ENCODE measurements at regions not wholly inside any gene's neighbourhood (a gene's known extent, or its start where the extent isn't known, plus 50 kb on each side); places are given as distances from the start of the nearest gene placed in this dataset.
A peak's percentile ranks its signal among the peaks of the same experiment; 100 is the strongest.

DNA sequence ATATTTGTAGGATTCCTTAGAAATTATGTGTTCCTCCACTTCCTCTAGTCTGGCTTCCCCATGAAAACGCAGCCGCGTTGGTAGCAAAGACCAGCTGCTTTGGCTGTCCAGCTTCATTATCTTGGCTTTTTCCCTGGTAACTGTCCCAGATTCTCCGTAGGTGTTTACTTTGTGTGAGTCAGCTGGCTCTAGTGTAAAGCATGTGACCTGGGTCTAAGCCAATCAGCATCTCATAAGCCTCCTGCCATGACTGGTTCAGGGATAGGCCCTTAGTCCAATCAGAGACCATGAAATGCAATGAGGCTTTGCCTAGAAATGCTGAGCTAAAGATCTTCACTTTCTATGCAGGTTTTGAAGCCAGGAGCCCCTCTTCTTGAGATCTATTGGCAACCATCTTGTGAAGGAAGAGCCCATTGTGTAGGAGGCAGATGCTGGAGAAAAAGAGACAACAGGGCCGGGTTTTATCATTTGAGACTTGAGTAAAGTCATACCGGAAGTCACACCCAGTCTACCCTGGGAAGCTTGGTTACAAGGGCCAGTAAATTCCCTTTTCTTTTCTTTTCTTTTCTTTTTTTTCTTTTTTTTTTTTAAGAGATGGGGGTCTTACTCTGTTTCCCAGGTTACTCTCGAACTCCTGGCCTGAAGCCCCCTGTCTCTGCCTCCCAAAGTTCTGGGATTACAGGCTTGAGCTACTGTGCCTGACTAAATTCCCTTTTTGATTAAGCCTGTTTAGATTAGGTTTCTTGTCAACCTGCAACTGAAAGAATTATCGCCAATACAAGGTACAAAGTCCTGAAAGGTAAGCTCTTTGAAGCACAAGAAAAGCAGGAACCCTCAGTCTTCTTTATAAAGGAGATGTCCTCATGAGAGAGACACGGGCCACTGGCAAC is 256.5 kb upstream of the RREB1 start (continued):
- TF ChIP-seq ETV5 (CRISPR knock-in tag; IDR thresholded peaks at IDR 0.05; ENCODE audit: low read depth) (peak; percentile 59), ELF2 (CRISPR knock-in tag; IDR thresholded peaks at IDR 0.05) (no peak; the same call in 1 of the 2 replicates), RFX5 (IDR thresholded peaks at IDR 0.05; ENCODE audit: low read depth, low read length) (no peak), RAD51 (IDR thresholded peaks at IDR 0.05; ENCODE audit: borderline replicate concordance, low read depth) (peak; percentile 96), NFXL1 (CRISPR knock-in tag; IDR thresholded peaks at IDR 0.05) (no peak), MEF2A (IDR thresholded peaks at IDR 0.05; ENCODE audit: control insufficient read depth, low read depth, low read length) (no peak), ZNF561 (CRISPR knock-in tag; conservative IDR thresholded peaks at IDR 0.05) (no peak; the same call in 1 of the 2 replicates), ZNF431 (CRISPR knock-in tag; IDR thresholded peaks at IDR 0.05) (no peak), OTX1 (CRISPR knock-in tag; IDR thresholded peaks at IDR 0.05) (no peak), ZNF644 (tag; IDR thresholded peaks at IDR 0.05; ENCODE audit: low read depth) (no peak), RFX7 (CRISPR knock-in tag; IDR thresholded peaks at IDR 0.05) (no peak), XRCC3 (IDR thresholded peaks at IDR 0.05) (no peak), CHCHD3 (CRISPR knock-in tag; IDR thresholded peaks at IDR 0.05) (no peak)
- TF ChIP-seq, protein P1, sequence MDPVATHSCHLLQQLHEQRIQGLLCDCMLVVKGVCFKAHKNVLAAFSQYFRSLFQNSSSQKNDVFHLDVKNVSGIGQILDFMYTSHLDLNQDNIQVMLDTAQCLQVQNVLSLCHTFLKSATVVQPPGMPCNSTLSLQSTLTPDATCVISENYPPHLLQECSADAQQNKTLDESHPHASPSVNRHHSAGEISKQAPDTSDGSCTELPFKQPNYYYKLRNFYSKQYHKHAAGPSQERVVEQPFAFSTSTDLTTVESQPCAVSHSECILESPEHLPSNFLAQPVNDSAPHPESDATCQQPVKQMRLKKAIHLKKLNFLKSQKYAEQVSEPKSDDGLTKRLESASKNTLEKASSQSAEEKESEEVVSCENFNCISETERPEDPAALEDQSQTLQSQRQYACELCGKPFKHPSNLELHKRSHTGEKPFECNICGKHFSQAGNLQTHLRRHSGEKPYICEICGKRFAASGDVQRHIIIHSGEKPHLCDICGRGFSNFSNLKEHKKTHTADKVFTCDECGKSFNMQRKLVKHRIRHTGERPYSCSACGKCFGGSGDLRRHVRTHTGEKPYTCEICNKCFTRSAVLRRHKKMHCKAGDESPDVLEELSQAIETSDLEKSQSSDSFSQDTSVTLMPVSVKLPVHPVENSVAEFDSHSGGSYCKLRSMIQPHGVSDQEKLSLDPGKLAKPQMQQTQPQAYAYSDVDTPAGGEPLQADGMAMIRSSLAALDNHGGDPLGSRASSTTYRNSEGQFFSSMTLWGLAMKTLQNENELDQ (CRISPR knock-in tag; IDR thresholded peaks at IDR 0.05; ENCODE audit: borderline replicate concordance), result no peak
- TF ChIP-seq, protein P2, sequence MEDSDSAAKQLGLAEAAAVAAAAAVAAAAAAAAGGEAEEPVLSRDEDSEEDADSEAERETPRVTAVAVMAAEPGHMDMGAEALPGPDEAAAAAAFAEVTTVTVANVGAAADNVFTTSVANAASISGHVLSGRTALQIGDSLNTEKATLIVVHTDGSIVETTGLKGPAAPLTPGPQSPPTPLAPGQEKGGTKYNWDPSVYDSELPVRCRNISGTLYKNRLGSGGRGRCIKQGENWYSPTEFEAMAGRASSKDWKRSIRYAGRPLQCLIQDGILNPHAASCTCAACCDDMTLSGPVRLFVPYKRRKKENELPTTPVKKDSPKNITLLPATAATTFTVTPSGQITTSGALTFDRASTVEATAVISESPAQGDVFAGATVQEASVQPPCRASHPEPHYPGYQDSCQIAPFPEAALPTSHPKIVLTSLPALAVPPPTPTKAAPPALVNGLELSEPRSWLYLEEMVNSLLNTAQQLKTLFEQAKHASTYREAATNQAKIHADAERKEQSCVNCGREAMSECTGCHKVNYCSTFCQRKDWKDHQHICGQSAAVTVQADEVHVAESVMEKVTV (CRISPR knock-in tag; IDR thresholded peaks at IDR 0.05), result no peak
- TF ChIP-seq, protein P3, sequence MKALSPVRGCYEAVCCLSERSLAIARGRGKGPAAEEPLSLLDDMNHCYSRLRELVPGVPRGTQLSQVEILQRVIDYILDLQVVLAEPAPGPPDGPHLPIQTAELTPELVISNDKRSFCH (CRISPR knock-in tag; IDR thresholded peaks at IDR 0.05), result no peak
- TF ChIP-seq, protein P3 (tag; IDR thresholded peaks at IDR 0.05), result no peak
- TF ChIP-seq, protein P4, sequence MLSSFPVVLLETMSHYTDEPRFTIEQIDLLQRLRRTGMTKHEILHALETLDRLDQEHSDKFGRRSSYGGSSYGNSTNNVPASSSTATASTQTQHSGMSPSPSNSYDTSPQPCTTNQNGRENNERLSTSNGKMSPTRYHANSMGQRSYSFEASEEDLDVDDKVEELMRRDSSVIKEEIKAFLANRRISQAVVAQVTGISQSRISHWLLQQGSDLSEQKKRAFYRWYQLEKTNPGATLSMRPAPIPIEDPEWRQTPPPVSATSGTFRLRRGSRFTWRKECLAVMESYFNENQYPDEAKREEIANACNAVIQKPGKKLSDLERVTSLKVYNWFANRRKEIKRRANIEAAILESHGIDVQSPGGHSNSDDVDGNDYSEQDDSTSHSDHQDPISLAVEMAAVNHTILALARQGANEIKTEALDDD (IDR thresholded peaks at IDR 0.05), result no peak
- TF ChIP-seq, protein P5, sequence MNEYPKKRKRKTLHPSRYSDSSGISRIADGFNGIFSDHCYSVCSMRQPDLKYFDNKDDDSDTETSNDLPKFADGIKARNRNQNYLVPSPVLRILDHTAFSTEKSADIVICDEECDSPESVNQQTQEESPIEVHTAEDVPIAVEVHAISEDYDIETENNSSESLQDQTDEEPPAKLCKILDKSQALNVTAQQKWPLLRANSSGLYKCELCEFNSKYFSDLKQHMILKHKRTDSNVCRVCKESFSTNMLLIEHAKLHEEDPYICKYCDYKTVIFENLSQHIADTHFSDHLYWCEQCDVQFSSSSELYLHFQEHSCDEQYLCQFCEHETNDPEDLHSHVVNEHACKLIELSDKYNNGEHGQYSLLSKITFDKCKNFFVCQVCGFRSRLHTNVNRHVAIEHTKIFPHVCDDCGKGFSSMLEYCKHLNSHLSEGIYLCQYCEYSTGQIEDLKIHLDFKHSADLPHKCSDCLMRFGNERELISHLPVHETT (CRISPR knock-in tag; conservative IDR thresholded peaks at IDR 0.05 in 1 of 2, IDR thresholded peaks at IDR 0.05 in 1 of 2), result peak in 1 of 2 experiments; percentile 68; a peak in 1 of 4 replicates

Measured in K562 (cell line).